ENCODE measurements at regions not wholly inside any gene's neighbourhood (a gene's known extent, or its start where the extent isn't known, plus 50 kb on each side); places are given as distances from the start of the nearest gene placed in this dataset.

DNA sequence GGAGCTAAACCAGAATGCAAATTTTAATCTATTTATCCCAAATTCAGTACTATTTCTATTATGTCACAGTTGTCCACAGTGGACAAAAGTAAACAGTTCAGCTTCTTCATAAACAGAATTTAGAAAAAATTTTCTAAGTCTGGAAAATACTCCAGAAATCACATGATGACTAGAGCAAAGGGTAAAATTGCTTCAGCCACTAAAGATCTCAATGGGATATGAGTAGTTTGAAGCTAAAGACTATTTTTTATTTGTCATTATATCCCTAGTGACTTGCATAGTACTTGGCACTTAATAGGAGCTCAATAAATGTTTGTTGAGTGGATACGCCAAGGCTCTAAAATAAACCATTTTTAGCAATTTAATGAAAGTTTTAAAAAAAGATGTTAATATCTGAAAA is 354.3 kb upstream of the AGTR1 start:
- H4K20me1 ChIP-seq (ENCODE audit: insufficient read depth), result no peaks in the 10 kb centered on the region
- H3K27me3 ChIP-seq (ENCODE audit: insufficient read depth, low read depth, low read length), result no peaks in the 10 kb centered on the region

GRCh38 chr3:148344521-148344920 is 353.2 kb upstream of the AGTR1 start:
- no peaks in the 10 kb centered on the region for H3F3A ChIP-seq (ENCODE audit: insufficient read depth, low read length, poor library complexity, severe bottlenecking)
- no peaks in the 10 kb centered on the region for H3K36me3 ChIP-seq (ENCODE audit: insufficient read depth, low read length)
- no peaks in the 10 kb centered on the region for H4K20me1 ChIP-seq (ENCODE audit: insufficient read depth)
- H3K4me3 ChIP-seq (ENCODE audit: low read length), result no peak overlapping the region
- H2AFZ ChIP-seq (ENCODE audit: low read depth, low read length), result no peak overlapping the region
- no peaks in the 10 kb centered on the region for H3K9me3 ChIP-seq (ENCODE audit: low read length)
- no peak overlapping the region for H3K27ac ChIP-seq (ENCODE audit: low read length)
- H3K9ac ChIP-seq (ENCODE audit: low read length), result no peak overlapping the region
- no peaks in the 10 kb centered on the region for H3K79me2 ChIP-seq (replicated peaks; ENCODE audit: insufficient read depth, low read length)
- TF ChIP-seq, protein P1, sequence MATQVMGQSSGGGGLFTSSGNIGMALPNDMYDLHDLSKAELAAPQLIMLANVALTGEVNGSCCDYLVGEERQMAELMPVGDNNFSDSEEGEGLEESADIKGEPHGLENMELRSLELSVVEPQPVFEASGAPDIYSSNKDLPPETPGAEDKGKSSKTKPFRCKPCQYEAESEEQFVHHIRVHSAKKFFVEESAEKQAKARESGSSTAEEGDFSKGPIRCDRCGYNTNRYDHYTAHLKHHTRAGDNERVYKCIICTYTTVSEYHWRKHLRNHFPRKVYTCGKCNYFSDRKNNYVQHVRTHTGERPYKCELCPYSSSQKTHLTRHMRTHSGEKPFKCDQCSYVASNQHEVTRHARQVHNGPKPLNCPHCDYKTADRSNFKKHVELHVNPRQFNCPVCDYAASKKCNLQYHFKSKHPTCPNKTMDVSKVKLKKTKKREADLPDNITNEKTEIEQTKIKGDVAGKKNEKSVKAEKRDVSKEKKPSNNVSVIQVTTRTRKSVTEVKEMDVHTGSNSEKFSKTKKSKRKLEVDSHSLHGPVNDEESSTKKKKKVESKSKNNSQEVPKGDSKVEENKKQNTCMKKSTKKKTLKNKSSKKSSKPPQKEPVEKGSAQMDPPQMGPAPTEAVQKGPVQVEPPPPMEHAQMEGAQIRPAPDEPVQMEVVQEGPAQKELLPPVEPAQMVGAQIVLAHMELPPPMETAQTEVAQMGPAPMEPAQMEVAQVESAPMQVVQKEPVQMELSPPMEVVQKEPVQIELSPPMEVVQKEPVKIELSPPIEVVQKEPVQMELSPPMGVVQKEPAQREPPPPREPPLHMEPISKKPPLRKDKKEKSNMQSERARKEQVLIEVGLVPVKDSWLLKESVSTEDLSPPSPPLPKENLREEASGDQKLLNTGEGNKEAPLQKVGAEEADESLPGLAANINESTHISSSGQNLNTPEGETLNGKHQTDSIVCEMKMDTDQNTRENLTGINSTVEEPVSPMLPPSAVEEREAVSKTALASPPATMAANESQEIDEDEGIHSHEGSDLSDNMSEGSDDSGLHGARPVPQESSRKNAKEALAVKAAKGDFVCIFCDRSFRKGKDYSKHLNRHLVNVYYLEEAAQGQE (IDR thresholded peaks at IDR 0.05; ENCODE audit: borderline replicate concordance), result no peak
- TF ChIP-seq EP300 (conservative IDR thresholded peaks at IDR 0.05; ENCODE audit: poor library complexity, severe bottlenecking) (no peak), EZH2 (IDR thresholded peaks at IDR 0.05; ENCODE audit: borderline replicate concordance, insufficient read depth, low read length, poor library complexity, severe bottlenecking) (no peak), POLR2AphosphoS5 (IDR thresholded peaks at IDR 0.05) (no peak), MXI1 (conservative IDR thresholded peaks at IDR 0.05; ENCODE audit: poor library complexity, severe bottlenecking) (no peak), TAF1 (IDR thresholded peaks at IDR 0.05; ENCODE audit: low read depth) (no peak), RAD21 (conservative IDR thresholded peaks at IDR 0.05) (no peak), SMC3 (conservative IDR thresholded peaks at IDR 0.05; ENCODE audit: poor library complexity) (no peak), CTCF (IDR thresholded peaks at IDR 0.05; ENCODE audit: poor library complexity, severe bottlenecking) (no peak)
- H3K27me3 ChIP-seq (ENCODE audit: insufficient read depth, low read depth, low read length), result no peaks in the 10 kb centered on the region
- H3K4me2 ChIP-seq (ENCODE audit: low read length), result no peak overlapping the region
- H3K9me2 ChIP-seq (ENCODE audit: insufficient read depth, low read length), result no peaks in the 10 kb centered on the region

More for the DNA sequence above, 354.3 kb upstream of the AGTR1 start:
- Histone ChIP-seq H3K27ac (ENCODE audit: low read length) (no peak overlapping the region), H3K79me2 (replicated peaks; ENCODE audit: insufficient read depth, low read length) (no peaks in the 10 kb centered on the region), H3F3A (ENCODE audit: insufficient read depth, low read length, poor library complexity, severe bottlenecking) (no peaks in the 10 kb centered on the region), H3K9ac (ENCODE audit: low read length) (no peak overlapping the region), H2AFZ (ENCODE audit: low read depth, low read length) (no peak overlapping the region), H3K9me2 (ENCODE audit: insufficient read depth, low read length) (no peaks in the 10 kb centered on the region), H3K4me3 (ENCODE audit: low read length) (no peak overlapping the region), H3K4me2 (ENCODE audit: low read length) (no peak overlapping the region), H3K36me3 (ENCODE audit: insufficient read depth, low read length) (no peaks in the 10 kb centered on the region), H3K9me3 (ENCODE audit: low read length) (peaks cover 2% of the 10 kb centered on the region)
- TF ChIP-seq, protein P1 (IDR thresholded peaks at IDR 0.05; ENCODE audit: borderline replicate concordance), result no peak
- TF ChIP-seq SMC3 (conservative IDR thresholded peaks at IDR 0.05; ENCODE audit: poor library complexity), result no peak
- TF ChIP-seq CTCF (IDR thresholded peaks at IDR 0.05; ENCODE audit: poor library complexity, severe bottlenecking), result no peak
- TF ChIP-seq EZH2 (IDR thresholded peaks at IDR 0.05; ENCODE audit: borderline replicate concordance, insufficient read depth, low read length, poor library complexity, severe bottlenecking), result no peak
- no peak for TF ChIP-seq TAF1 (IDR thresholded peaks at IDR 0.05; ENCODE audit: low read depth)
- no peak for TF ChIP-seq POLR2AphosphoS5 (IDR thresholded peaks at IDR 0.05)
- TF ChIP-seq MXI1 (conservative IDR thresholded peaks at IDR 0.05; ENCODE audit: poor library complexity, severe bottlenecking), result no peak
- no peak for TF ChIP-seq RAD21 (conservative IDR thresholded peaks at IDR 0.05)
- TF ChIP-seq EP300 (conservative IDR thresholded peaks at IDR 0.05; ENCODE audit: poor library complexity, severe bottlenecking), result no peak
